ENCODE measurements at regions not wholly inside any gene's neighbourhood (a gene's known extent, or its start where the extent isn't known, plus 50 kb on each side); places are given as distances from the start of the nearest gene placed in this dataset.

GRCh38 chr16:5578980-5579379, 481.4 kb upstream of the EEF2KMT start:
- H3K36me3 ChIP-seq (ENCODE audit: low read length) = no peaks in the 10 kb centered on the region
- no peak overlapping the region for H2AFZ ChIP-seq (ENCODE audit: low read depth, low read length, severe bottlenecking)
- H3K27ac ChIP-seq (ENCODE audit: low read depth, low read length) = no peak overlapping the region
- H3F3A ChIP-seq (ENCODE audit: insufficient read depth) = no peaks in the 10 kb centered on the region
- no peak overlapping the region for H3K4me3 ChIP-seq (ENCODE audit: insufficient read depth, low read length, poor library complexity, severe bottlenecking)
- H4K20me1 ChIP-seq (ENCODE audit: low read depth, low read length) = no peaks in the 10 kb centered on the region
- TF ChIP-seq EZH2phosphoT487 (conservative IDR thresholded peaks at IDR 0.05; ENCODE audit: low read length) = no peak
- TF ChIP-seq CTCF (IDR thresholded peaks at IDR 0.05; ENCODE audit: insufficient read depth, low read length, poor library complexity, severe bottlenecking) = no peak
- no peak overlapping the region for H3K4me2 ChIP-seq (ENCODE audit: low read depth, low read length, poor library complexity, severe bottlenecking)
- H3K9me3 ChIP-seq (ENCODE audit: insufficient read depth, low read length) = no peaks in the 10 kb centered on the region
- H3K79me2 ChIP-seq (ENCODE audit: insufficient read depth, low read length) = no peaks in the 10 kb centered on the region
- no peak overlapping the region for H3K9ac ChIP-seq (ENCODE audit: low read length)
- H3K9me2 ChIP-seq (replicated peaks; ENCODE audit: insufficient read depth, low read length) = no peaks in the 10 kb centered on the region
- H3K27me3 ChIP-seq (ENCODE audit: low read length) = no peaks in the 10 kb centered on the region

GRCh38 chr16:5577463-5577862, 479.9 kb upstream of the EEF2KMT start:
- H3K79me2 ChIP-seq (ENCODE audit: insufficient read depth, low read length) = no peaks in the 10 kb centered on the region
- no peaks in the 10 kb centered on the region for H3K9me2 ChIP-seq (replicated peaks; ENCODE audit: insufficient read depth, low read length)
- H3K9ac ChIP-seq (ENCODE audit: low read length) = no peak overlapping the region
- no peaks in the 10 kb centered on the region for H3F3A ChIP-seq (ENCODE audit: insufficient read depth)
- no peak overlapping the region for H3K27ac ChIP-seq (ENCODE audit: low read depth, low read length)
- H3K4me2 ChIP-seq (ENCODE audit: low read depth, low read length, poor library complexity, severe bottlenecking) = no peak overlapping the region
- H3K4me3 ChIP-seq (ENCODE audit: insufficient read depth, low read length, poor library complexity, severe bottlenecking) = no peak overlapping the region
- H3K36me3 ChIP-seq (ENCODE audit: low read length) = no peaks in the 10 kb centered on the region
- H3K27me3 ChIP-seq (ENCODE audit: low read length) = no peaks in the 10 kb centered on the region
- TF ChIP-seq EZH2phosphoT487 (conservative IDR thresholded peaks at IDR 0.05; ENCODE audit: low read length) (no peak), CTCF (IDR thresholded peaks at IDR 0.05; ENCODE audit: insufficient read depth, low read length, poor library complexity, severe bottlenecking) (no peak)
- no peak overlapping the region for H2AFZ ChIP-seq (ENCODE audit: low read depth, low read length, severe bottlenecking)
- H4K20me1 ChIP-seq (ENCODE audit: low read depth, low read length) = no peaks in the 10 kb centered on the region
- H3K9me3 ChIP-seq (ENCODE audit: insufficient read depth, low read length) = no peaks in the 10 kb centered on the region

GRCh38 chr16:5575646-5576245, 478.2 kb upstream of the EEF2KMT start:
- no peak overlapping the region for H3K9ac ChIP-seq (ENCODE audit: low read length)

More at GRCh38 chr16:5575646-5576245, 478.2 kb upstream of the EEF2KMT start:
- H4K20me1 ChIP-seq (ENCODE audit: low read depth, low read length) = no peaks in the 10 kb centered on the region
- H3K27ac ChIP-seq (ENCODE audit: low read depth, low read length) = no peak overlapping the region
- H3K79me2 ChIP-seq (ENCODE audit: insufficient read depth, low read length) = no peaks in the 10 kb centered on the region
- H3K4me3 ChIP-seq (ENCODE audit: insufficient read depth, low read length, poor library complexity, severe bottlenecking) = no peak overlapping the region
- no peak overlapping the region for H3K4me2 ChIP-seq (ENCODE audit: low read depth, low read length, poor library complexity, severe bottlenecking)
- no peaks in the 10 kb centered on the region for H3K27me3 ChIP-seq (ENCODE audit: low read length)
- no peaks in the 10 kb centered on the region for H3K9me3 ChIP-seq (ENCODE audit: insufficient read depth, low read length)
- no peaks in the 10 kb centered on the region for H3K36me3 ChIP-seq (ENCODE audit: low read length)
- no peaks in the 10 kb centered on the region for H3F3A ChIP-seq (ENCODE audit: insufficient read depth)
- no peaks in the 10 kb centered on the region for H3K9me2 ChIP-seq (replicated peaks; ENCODE audit: insufficient read depth, low read length)
- H2AFZ ChIP-seq (ENCODE audit: low read depth, low read length, severe bottlenecking) = no peak overlapping the region
- TF ChIP-seq EZH2phosphoT487 (conservative IDR thresholded peaks at IDR 0.05; ENCODE audit: low read length) (no peak), CTCF (IDR thresholded peaks at IDR 0.05; ENCODE audit: insufficient read depth, low read length, poor library complexity, severe bottlenecking) (no peak)

Measured in SU-DHL-6 (cell line).